ENCODE measurements at regions not wholly inside any gene's neighbourhood (a gene's known extent, or its start where the extent isn't known, plus 50 kb on each side); places are given as distances from the start of the nearest gene placed in this dataset.

DNA sequence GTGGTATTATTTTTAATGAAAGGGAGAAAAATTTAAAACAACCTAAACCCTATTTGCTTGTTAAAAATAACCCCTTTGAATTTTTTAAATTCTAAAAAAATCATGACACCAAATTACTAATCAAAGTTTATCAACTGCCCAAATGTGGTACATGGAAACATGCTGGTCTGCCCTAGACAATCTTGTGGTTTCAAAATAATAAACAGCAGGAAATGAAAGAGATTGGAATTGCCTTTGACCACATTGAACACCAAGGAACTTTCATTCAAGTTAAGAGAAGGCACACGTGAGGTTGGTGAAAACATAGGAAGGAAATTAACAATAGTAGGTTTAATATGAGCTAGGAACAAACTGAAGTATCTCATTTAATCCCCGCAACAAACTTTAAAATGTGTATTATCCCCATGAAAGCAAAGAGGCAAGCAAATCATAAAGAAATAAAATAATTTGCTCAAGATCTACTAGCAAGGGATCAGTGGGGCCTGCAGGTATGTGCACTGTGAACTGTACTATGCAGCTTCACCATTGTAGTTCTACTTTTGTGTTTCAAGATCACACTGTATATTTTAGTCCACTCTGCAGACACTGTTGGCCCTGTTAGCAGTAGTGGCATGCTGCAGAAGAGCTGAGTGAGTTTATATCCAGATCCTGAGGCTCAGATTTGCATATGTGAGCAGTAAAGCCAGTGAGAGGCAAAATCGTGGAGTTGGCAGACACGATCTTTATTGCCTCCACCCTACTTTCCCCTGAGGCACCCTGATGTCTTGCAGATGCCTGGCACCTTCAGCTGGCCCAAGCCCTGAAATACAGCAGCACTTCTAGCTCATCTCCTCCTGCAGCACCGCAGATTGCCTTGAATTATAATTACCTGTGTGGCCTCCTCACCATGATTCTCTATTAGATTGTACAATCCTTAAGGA is 157.8 kb upstream of the TENT5A start:
- H3K9me3 ChIP-seq, result no peaks in the 10 kb centered on the region
- no peak overlapping the region for H3K27ac ChIP-seq
- peaks cover 0 to 19% (median 0%) of the 10 kb centered on the region in 3 donors for H3K4me1 ChIP-seq
- no peak for TF ChIP-seq POLR2A (IDR thresholded peaks at IDR 0.05)
- TF ChIP-seq, protein P1, sequence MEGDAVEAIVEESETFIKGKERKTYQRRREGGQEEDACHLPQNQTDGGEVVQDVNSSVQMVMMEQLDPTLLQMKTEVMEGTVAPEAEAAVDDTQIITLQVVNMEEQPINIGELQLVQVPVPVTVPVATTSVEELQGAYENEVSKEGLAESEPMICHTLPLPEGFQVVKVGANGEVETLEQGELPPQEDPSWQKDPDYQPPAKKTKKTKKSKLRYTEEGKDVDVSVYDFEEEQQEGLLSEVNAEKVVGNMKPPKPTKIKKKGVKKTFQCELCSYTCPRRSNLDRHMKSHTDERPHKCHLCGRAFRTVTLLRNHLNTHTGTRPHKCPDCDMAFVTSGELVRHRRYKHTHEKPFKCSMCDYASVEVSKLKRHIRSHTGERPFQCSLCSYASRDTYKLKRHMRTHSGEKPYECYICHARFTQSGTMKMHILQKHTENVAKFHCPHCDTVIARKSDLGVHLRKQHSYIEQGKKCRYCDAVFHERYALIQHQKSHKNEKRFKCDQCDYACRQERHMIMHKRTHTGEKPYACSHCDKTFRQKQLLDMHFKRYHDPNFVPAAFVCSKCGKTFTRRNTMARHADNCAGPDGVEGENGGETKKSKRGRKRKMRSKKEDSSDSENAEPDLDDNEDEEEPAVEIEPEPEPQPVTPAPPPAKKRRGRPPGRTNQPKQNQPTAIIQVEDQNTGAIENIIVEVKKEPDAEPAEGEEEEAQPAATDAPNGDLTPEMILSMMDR (IDR thresholded peaks at IDR 0.05), result no peak
- intact Hi-C loops (cut with DNase I), result no loop called here
- no peak for DNase-seq
- H3K4me3 ChIP-seq, result no peak overlapping the region
- WGBS, 2 donors, result 46 to 50% methylated on average over 5 of the region's 5 CpGs
- H3K36me3 ChIP-seq, result no peaks in the 10 kb centered on the region
- H3K27me3 ChIP-seq, result no peaks in the 10 kb centered on the region

- H3K4me3 ChIP-seq, result no peak overlapping the region
- peaks cover 0 to 19% (median 0%) of the 10 kb centered on the region in 3 donors for H3K4me1 ChIP-seq
- intact Hi-C loops (cut with DNase I), result no loop called here
- no peak overlapping the region for H3K27ac ChIP-seq
- TF ChIP-seq, protein P1 (IDR thresholded peaks at IDR 0.05), result no peak
- TF ChIP-seq POLR2A (IDR thresholded peaks at IDR 0.05), result no peak
- no peaks in the 10 kb centered on the region for H3K9me3 ChIP-seq
- no peaks in the 10 kb centered on the region for H3K27me3 ChIP-seq
- no peak for DNase-seq
- WGBS, 2 donors, result 74 to 97% methylated on average over 2 of the region's 2 CpGs
- no peaks in the 10 kb centered on the region for H3K36me3 ChIP-seq
Measured at GRCh38 chr6:81909162-81909561, 156.7 kb upstream of the TENT5A start.

GRCh38 chr6:81906709-81907204 is 154.3 kb upstream of the TENT5A start:
- 28 to 56% methylated on average over 2 of the region's 2 CpGs for WGBS, 2 donors
- peaks cover 0 to 6% (median 0%) of the 10 kb centered on the region in 3 donors for H3K9me3 ChIP-seq
- TF ChIP-seq, protein P1 (IDR thresholded peaks at IDR 0.05), result no peak
- TF ChIP-seq POLR2A (IDR thresholded peaks at IDR 0.05), result no peak
- H3K27ac ChIP-seq, result peak overlapping the region in 1 of 4 donors; percentile 62
- no peak overlapping the region for H3K4me3 ChIP-seq
- H3K4me1 ChIP-seq, result peaks cover 0 to 22% (median 0%) of the 10 kb centered on the region in 3 donors
- intact Hi-C loops (cut with DNase I), result no loop called here
- H3K27me3 ChIP-seq, result no peaks in the 10 kb centered on the region
- DNase-seq, result no peak
- no peaks in the 10 kb centered on the region for H3K36me3 ChIP-seq

GRCh38 chr6:81906041-81906440 is 153.6 kb upstream of the TENT5A start:
- Histone ChIP-seq H3K4me3 (no peak overlapping the region), H3K4me1 (peaks cover 0 to 28% (median 0%) of the 10 kb centered on the region in 3 donors), H3K27ac (peak overlapping the region in 1 of 4 donors; percentile 62), H3K36me3 (no peaks in the 10 kb centered on the region), H3K9me3 (peaks cover 0 to 6% (median 0%) of the 10 kb centered on the region in 3 donors), H3K27me3 (no peaks in the 10 kb centered on the region)
- whole genome bisulfite sequencing, 2 donors, result 74 to 85% methylated on average over 3 of the region's 3 CpGs
- DNase-seq, result no peak
- intact Hi-C loops (cut with DNase I), result no loop called here
- TF ChIP-seq, protein P1 (IDR thresholded peaks at IDR 0.05), result no peak
- no peak for TF ChIP-seq POLR2A (IDR thresholded peaks at IDR 0.05)

DNA sequence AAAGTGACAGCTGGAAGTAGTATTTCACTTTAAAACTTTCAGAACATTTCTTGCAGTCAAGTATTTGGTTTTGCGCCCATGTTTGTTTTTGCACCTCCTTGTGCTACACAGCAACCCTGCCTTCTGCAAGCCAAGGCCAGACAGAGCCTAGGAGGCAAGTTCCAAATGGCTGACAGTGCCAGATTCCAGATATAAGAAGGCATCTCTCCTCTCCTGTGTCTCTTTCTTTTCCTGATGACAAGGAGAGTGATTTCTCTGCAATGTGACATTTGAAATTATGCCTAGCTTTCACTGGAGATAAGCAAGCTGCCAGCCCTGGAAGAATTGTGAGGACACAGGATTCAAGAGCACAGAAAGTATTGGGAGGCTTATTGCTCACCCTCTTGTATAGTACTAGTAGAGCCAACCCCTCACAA is 149.1 kb upstream of the TENT5A start:
- H3K27ac ChIP-seq, result no peak overlapping the region
- intact Hi-C loops (cut with DNase I), result no loop called here
- TF ChIP-seq, protein P1 (IDR thresholded peaks at IDR 0.05), result no peak
- no peak for TF ChIP-seq POLR2A (IDR thresholded peaks at IDR 0.05)
- peaks cover 0 to 18% (median 0%) of the 10 kb centered on the region in 3 donors for H3K4me1 ChIP-seq
- H3K9me3 ChIP-seq, result peaks cover 0 to 6% (median 0%) of the 10 kb centered on the region in 3 donors
- H3K27me3 ChIP-seq, result no peaks in the 10 kb centered on the region
- H3K4me3 ChIP-seq, result no peak overlapping the region
- DNase-seq, result no peak
- 38 to 40% methylated on average over 1 of the region's 1 CpG for WGBS, 2 donors
- no peaks in the 10 kb centered on the region for H3K36me3 ChIP-seq

Data from esophagus squamous epithelium (tissue), 5 donors.